Endothelial cell of umbilical vein (primary cell): ENCODE measurements at regions not wholly inside any gene's neighbourhood (a gene's known extent, or its start where the extent isn't known, plus 50 kb on each side); places are given as distances from the start of the nearest gene placed in this dataset.

ENCODE experiments used
- BruUV-seq: library from RNA; stranded (reverse); fragments of 400-500 nt; replicated peaks from 2 replicates; lab custom pipeline; 2021; lab: Mats Ljungman, UMichigan
- CTCF ChIA-PET: fragments of 300-600, 350-600 bp; sonication (Branson Sonifier 250); formaldehyde crosslinking; loops from one replicate; lab custom pipeline; 2021; ENCODE audit warnings: antibody characterized with exemption, inconsistent platforms; lab: Charles Lee
- POLR2A ChIA-PET: fragments of 300-600, 350-600 bp; sonication (Branson Sonifier 250); formaldehyde crosslinking; loops from one replicate; lab custom pipeline; 2021; ENCODE audit warnings: antibody characterized with exemption, inconsistent platforms; lab: Charles Lee
- DNase-seq: peaks from one replicate; pipeline ENCODE4 v3.0.0-alpha.2; 2011; ENCODE audit warnings: low read depth, low spot score
- FAIRE-seq: peaks from 2 replicates; lab custom pipeline; 2011; peaks lifted over from hg19 to GRCh38; lab: Jason Lieb, UNC
- H2AFZ ChIP-seq: 2 replicates; pipeline ENCODE4 v1.6.0; 2012; ENCODE audit warnings: low read depth, low read length, control low read depth, inconsistent platforms
- H3K27ac ChIP-seq: 2 replicates; pipeline ENCODE4 v1.5.1; 2011; ENCODE audit warnings: low read depth, mild to moderate bottlenecking, control low read depth, low read length, moderate library complexity; ENCODE audit not compliant: insufficient read depth
- H3K27me3 ChIP-seq, 2 experiments: 2 replicates each; pipeline versions ENCODE4 v1.6.0 to v1.6.1; 2011; ENCODE audit warnings: low read length in 2 of 2, mixed read lengths in 1 of 2; ENCODE audit not compliant: control insufficient read depth in 2 of 2, insufficient read depth in 2 of 2
- H3K36me3 ChIP-seq, 2 experiments: 2 replicates in 1 of 2; 3 replicates in 1 of 2; pipeline ENCODE4 v1.5.1; 2011; ENCODE audit warnings: low read length in 2 of 2, mild to moderate bottlenecking in 1 of 2, moderate library complexity in 1 of 2; ENCODE audit not compliant: control insufficient read depth in 2 of 2, insufficient read depth in 2 of 2; ENCODE audit errors: extremely low read depth in 1 of 2
- H3K4me1 ChIP-seq: 3 replicates; pipeline ENCODE4 v1.5.1; 2011; ENCODE audit warnings: mild to moderate bottlenecking, low read length; ENCODE audit not compliant: control insufficient read depth, insufficient read depth; ENCODE audit errors: extremely low read depth
- H3K4me2 ChIP-seq: 2 replicates; pipeline ENCODE4 v1.6.1; 2011; ENCODE audit warnings: low read length, control low read depth, mixed read lengths; ENCODE audit not compliant: insufficient read depth
- H3K4me3 ChIP-seq, 3 experiments: fragments of 200-600 bp in 1 of 3; sonication (generic), shearing (Covaris generic) in 1 of 3; replicated peaks in 1 of 3; 2 replicates each; pipeline ENCODE4 v1.5.1; 2011 to 2016; ENCODE audit warnings: control low read depth in 3 of 3, low read length in 3 of 3, mild to moderate bottlenecking in 2 of 3, inconsistent platforms in 1 of 3, low read depth in 1 of 3, moderate library complexity in 1 of 3; ENCODE audit not compliant: insufficient read depth in 1 of 3
- H3K79me2 ChIP-seq: 2 replicates; pipeline ENCODE4 v1.6.0; 2012; ENCODE audit warnings: low read length, inconsistent platforms; ENCODE audit not compliant: control insufficient read depth, insufficient read depth
- H3K9ac ChIP-seq: replicated peaks from 2 replicates; pipeline ENCODE3; 2011; ENCODE audit warnings: low read length, control low read depth; ENCODE audit not compliant: insufficient read depth; ENCODE audit errors: extremely low read depth
- H3K9me1 ChIP-seq: replicated peaks from 3 replicates; pipeline ENCODE4 v1.6.0; 2011; ENCODE audit warnings: mild to moderate bottlenecking, low read length; ENCODE audit not compliant: control insufficient read depth, insufficient read depth; ENCODE audit errors: extremely low read depth
- H3K9me3 ChIP-seq: replicated peaks from 2 replicates; pipeline ENCODE4 v1.5.1; 2012; ENCODE audit warnings: low read length, inconsistent platforms; ENCODE audit not compliant: control insufficient read depth, insufficient read depth
- H4K20me1 ChIP-seq: replicated peaks from 2 replicates; pipeline ENCODE3; 2011; ENCODE audit warnings: mild to moderate bottlenecking, low read length; ENCODE audit not compliant: control insufficient read depth, insufficient read depth; ENCODE audit errors: extremely low read depth
- CTCF ChIP-seq, 2 donors: IDR thresholded peaks; 1 replicate in 1 of 2; 2 replicates in 1 of 2; pipeline ENCODE4 v1.5.1; 2011; ENCODE audit warnings: low read length in 2 of 2, mild to moderate bottlenecking in 2 of 2, moderate library complexity in 2 of 2, control low read depth in 1 of 2, inconsistent platforms in 1 of 2, low read depth in 1 of 2; ENCODE audit not compliant: insufficient read depth in 1 of 2; ENCODE audit errors: extremely low read depth in 1 of 2
- EZH2 ChIP-seq: IDR thresholded peaks from 2 replicates; pipeline ENCODE4 v1.6.1; 2012; ENCODE audit warnings: borderline replicate concordance, low read depth, mild to moderate bottlenecking, moderate library complexity, low read length, inconsistent platforms; ENCODE audit not compliant: severe bottlenecking
- FOS ChIP-seq: IDR thresholded peaks from 2 replicates; pipeline ENCODE4 v1.6.1; 2011; ENCODE audit warnings: mild to moderate bottlenecking, low read length, moderate library complexity, borderline replicate concordance; ENCODE audit not compliant: insufficient read depth
- GATA2 ChIP-seq: IDR thresholded peaks from 2 replicates; pipeline ENCODE4 v1.7.0; 2011; ENCODE audit warnings: low read depth, mild to moderate bottlenecking, moderate library complexity, mixed read lengths, low read length; ENCODE audit not compliant: insufficient read length, insufficient read depth
- JUN ChIP-seq: IDR thresholded peaks from 2 replicates; pipeline ENCODE4 v1.6.1; 2011; ENCODE audit warnings: borderline replicate concordance, low read depth; ENCODE audit not compliant: insufficient read length, insufficient read depth
- MAX ChIP-seq: IDR thresholded peaks from 2 replicates; pipeline ENCODE4 v1.6.1; 2011; ENCODE audit not compliant: insufficient read depth, insufficient read length
- MYC ChIP-seq: IDR thresholded peaks from one replicate; pipeline ENCODE4 v1.6.1; 2011; ENCODE audit warnings: mild to moderate bottlenecking, low read depth, low read length
- POLR2A ChIP-seq: IDR thresholded peaks from 2 replicates; pipeline ENCODE4 v1.6.1; 2012; ENCODE audit warnings: low read depth, mild to moderate bottlenecking, control low read depth, low read length
- POLR2AphosphoS5 ChIP-seq: IDR thresholded peaks from 2 replicates; pipeline ENCODE4 v1.6.1; 2012; ENCODE audit warnings: low read depth, mild to moderate bottlenecking, control low read depth, low read length, moderate library complexity; ENCODE audit not compliant: insufficient read depth
- dilution Hi-C: fragments of 300-500 bp; cut with MboI; formaldehyde crosslinking; loops from one replicate; pipeline ENCODE4 v1.15.0; 2019; ENCODE audit warnings: low sequenced_read_pairs; ENCODE audit not compliant: extremely low pct_ligation_motif_present
- intact Hi-C: fragments of 100-400 bp; cut with micrococcal nuclease; formaldehyde crosslinking; loops from one replicate; pipeline ENCODE4 v1.10.0; 2022

GRCh38 chr20:48166082-48166835 is 381.0 kb upstream of the SULF2 start:
- TF ChIP-seq GATA2 (no peak), FOS (no peak), EZH2 (no peak), POLR2AphosphoS5 (no peak), JUN (no peak), CTCF (IDR thresholded peaks at IDR 0.05; ENCODE audit: extremely low read depth in 1 of 2, insufficient read depth in 1 of 2, low read depth in 1 of 2, low read length in 2 of 2) (no peak), POLR2A (no peak), MAX (no peak), MYC (no peak)
- Histone ChIP-seq H2AFZ (no peak overlapping the region), H3K4me2 (no peak overlapping the region), H3K27me3 (peaks cover 0 to 2% of the 10 kb centered on the region in 2 experiments), H3K9me1 (no peaks in the 10 kb centered on the region), H3K79me2 (no peaks in the 10 kb centered on the region), H3K9ac (no peak overlapping the region), H3K4me3 (no peak overlapping the region), H4K20me1 (no peaks in the 10 kb centered on the region), H3K36me3 (no peaks in the 10 kb centered on the region), H3K27ac (no peak overlapping the region), H3K9me3 (no peaks in the 10 kb centered on the region), H3K4me1 (no peaks in the 10 kb centered on the region)
- FAIRE-seq (no peak), DNase-seq (no peak)
- no TSS peak for BruUV-seq
- ChIA-PET CTCF (no interaction called here), POLR2A (no interaction called here)
- dilution Hi-C loops = no loop called here
- intact Hi-C loops = loop anchor here (10.0 kb wide), 1 partner anchor 159 kb away; no protein-coding TSS in a partner anchor
